Sigmoid colon (tissue), 6 donors: ENCODE measurements at regions not wholly inside any gene's neighbourhood (a gene's known extent, or its start where the extent isn't known, plus 50 kb on each side); places are given as distances from the start of the nearest gene placed in this dataset.
"Not testable (repeated sequence)": the region's sequence is repeated elsewhere in the genome, so short reads cannot be mapped to it uniquely, and the experiment has no call there.

Source experiments
- DNase-seq: peaks from one replicate; pipeline ENCODE4 v3.0.0-alpha.2; 2019
- H3K27ac ChIP-seq, 4 donors: fragments of 200-600 bp; sonication (generic); one replicate each; pipeline ENCODE4 v1.5.1; 2016 to 2019; ENCODE audit warnings: mild to moderate bottlenecking in 1 of 4
- H3K27me3 ChIP-seq, 3 donors: fragments of 200-600 bp; sonication (generic); one replicate each; pipeline ENCODE4 v1.5.1; 2019; ENCODE audit warnings: mild to moderate bottlenecking in 1 of 3
- H3K36me3 ChIP-seq, 4 donors: fragments of 200-600 bp; sonication (generic); one replicate each; pipeline ENCODE4 v1.5.1; 2016 to 2019
- H3K4me1 ChIP-seq, 4 donors: fragments of 200-600 bp; sonication (generic); one replicate each; pipeline ENCODE4 v1.5.1; 2017 to 2019
- H3K4me3 ChIP-seq, 4 donors: fragments of 200-600 bp; sonication (generic); one replicate each; pipeline ENCODE4 v1.5.1; 2017 to 2019; ENCODE audit warnings: mild to moderate bottlenecking in 2 of 4, moderate library complexity in 1 of 4
- H3K9me3 ChIP-seq, 4 donors: fragments of 200-600 bp in 3 of 4; sonication (generic) in 3 of 4; one replicate each; pipeline versions ENCODE4 v1.5.1 to v1.6.1; 2013 to 2019
- CTCF ChIP-seq, 4 experiments: fragments of 450-650 bp in 3 of 4; fragments of 200-600 bp in 1 of 4; IDR thresholded peaks; one replicate each; pipeline ENCODE4 v1.5.1; 2016 to 2019; ENCODE audit warnings: antibody characterized with exemption in 4 of 4, mild to moderate bottlenecking in 3 of 4, moderate library complexity in 2 of 4
- EP300 ChIP-seq, 4 donors: sonication (generic); formaldehyde crosslinking; IDR thresholded peaks; one replicate each; pipeline ENCODE4 v1.6.1; 2017; ENCODE audit warnings: antibody characterized with exemption in 4 of 4
- POLR2A ChIP-seq, 2 donors: fragments of 450-650 bp; IDR thresholded peaks; one replicate each; pipeline ENCODE4 v1.6.1; 2016; ENCODE audit warnings: antibody characterized with exemption in 2 of 2, mild to moderate bottlenecking in 2 of 2, moderate library complexity in 2 of 2
- POLR2AphosphoS5 ChIP-seq, 4 donors: sonication (generic); formaldehyde crosslinking; IDR thresholded peaks; one replicate each; pipeline ENCODE4 v1.6.1; 2017; ENCODE audit warnings: antibody characterized with exemption in 4 of 4
- WGBS, 2 donors: extraction: QIAGEN DNeasy Blood & Tissue Kit; methylation state at CpG; one replicate each; pipeline ENCODE4 v1.1.7; 2013; 5-methylcytosine and 5-hydroxymethylcytosine counted together
- intact Hi-C: fragments of 100-400 bp; cut with DNase I; formaldehyde crosslinking; loops from one replicate; pipeline ENCODE4 v1.15.1; 2023
- donor health status: healthy with polysubstance abuse.
- donor health status: healthy.

- no peak for TF ChIP-seq POLR2A (IDR thresholded peaks at IDR 0.05)
- no peak for TF ChIP-seq EP300 (IDR thresholded peaks at IDR 0.05)
- TF ChIP-seq CTCF (IDR thresholded peaks at IDR 0.05): no peak
- TF ChIP-seq POLR2AphosphoS5 (IDR thresholded peaks at IDR 0.05): no peak
- H3K27me3 ChIP-seq: no peaks in the 10 kb centered on the region
- no peak for DNase-seq
- H3K36me3 ChIP-seq: no peaks in the 10 kb centered on the region
- H3K4me1 ChIP-seq: no peaks in the 10 kb centered on the region
- H3K27ac ChIP-seq: no peak overlapping the region
- peaks cover 0 to 7% (median 1%) of the 10 kb centered on the region in 4 donors for H3K9me3 ChIP-seq
- WGBS, 2 donors: 83 to 88% methylated on average over 2 of the region's 2 CpGs
- intact Hi-C loops: no loop called here
- no peak overlapping the region for H3K4me3 ChIP-seq
Observed at GRCh38 chr2:35580956-35581355, 774.6 kb upstream of the CRIM1 start.

GRCh38 chr2:35568574-35568973 is 787.0 kb upstream of the CRIM1 start:
- H3K9me3 ChIP-seq, DNase-seq, H3K27ac ChIP-seq, intact Hi-C loops, H3K27me3 ChIP-seq, H3K36me3 ChIP-seq, H3K4me3 ChIP-seq, H3K4me1 ChIP-seq: not testable (repeated sequence)
- WGBS, 2 donors: 83 to 93% methylated on average over 14 of the region's 14 CpGs

- WGBS, 2 donors: 79 to 86% methylated on average over 2 of the region's 2 CpGs
- intact Hi-C loops: no loop called here
- Histone ChIP-seq H3K9me3 (no peaks in the 10 kb centered on the region), H3K4me1 (no peaks in the 10 kb centered on the region), H3K27me3 (no peaks in the 10 kb centered on the region), H3K4me3 (no peak overlapping the region), H3K27ac (no peak overlapping the region), H3K36me3 (no peaks in the 10 kb centered on the region)
- no peak for TF ChIP-seq CTCF (IDR thresholded peaks at IDR 0.05)
- TF ChIP-seq EP300 (IDR thresholded peaks at IDR 0.05): no peak
- no peak for TF ChIP-seq POLR2AphosphoS5 (IDR thresholded peaks at IDR 0.05)
- no peak for TF ChIP-seq POLR2A (IDR thresholded peaks at IDR 0.05)
- no peak for DNase-seq
Observed at GRCh38 chr2:35562488-35562887, 793.1 kb upstream of the CRIM1 start.

- no peaks in the 10 kb centered on the region for H3K27me3 ChIP-seq
- intact Hi-C loops: no loop called here
- no peak overlapping the region for H3K27ac ChIP-seq
- no peaks in the 10 kb centered on the region for H3K9me3 ChIP-seq
- WGBS, 2 donors: 76% methylated on average over 1 of the region's 1 CpG
- no peak overlapping the region for H3K4me3 ChIP-seq
- peaks cover 0 to 11% (median 0%) of the 10 kb centered on the region in 4 donors for H3K4me1 ChIP-seq
- DNase-seq: no peak
- TF ChIP-seq CTCF (IDR thresholded peaks at IDR 0.05) (no peak), EP300 (IDR thresholded peaks at IDR 0.05) (no peak), POLR2A (IDR thresholded peaks at IDR 0.05) (no peak), POLR2AphosphoS5 (IDR thresholded peaks at IDR 0.05) (no peak)
- no peaks in the 10 kb centered on the region for H3K36me3 ChIP-seq
Observed at GRCh38 chr2:35548171-35548570, 807.4 kb upstream of the CRIM1 start.

GRCh38 chr2:35545301-35545700 is 810.3 kb upstream of the CRIM1 start:
- no peak for TF ChIP-seq POLR2A (IDR thresholded peaks at IDR 0.05)
- TF ChIP-seq EP300 (IDR thresholded peaks at IDR 0.05): no peak
- no peak for TF ChIP-seq CTCF (IDR thresholded peaks at IDR 0.05)
- no peak for TF ChIP-seq POLR2AphosphoS5 (IDR thresholded peaks at IDR 0.05)
- H3K4me1 ChIP-seq: peaks cover 0 to 11% (median 0%) of the 10 kb centered on the region in 4 donors
- no peak overlapping the region for H3K27ac ChIP-seq
- H3K4me3 ChIP-seq: no peak overlapping the region
- no peaks in the 10 kb centered on the region for H3K36me3 ChIP-seq
- H3K27me3 ChIP-seq: no peaks in the 10 kb centered on the region
- 82 to 84% methylated on average over 6 of the region's 6 CpGs for WGBS, 2 donors
- intact Hi-C loops: no loop called here
- DNase-seq: no peak
- no peaks in the 10 kb centered on the region for H3K9me3 ChIP-seq
